T-helper 2 cell treated with Interferon-gamma antibody and Interleukin-4, amounts not matched to agents 100 ng/mL and 5 ng/mL, for 36 hours (primary cell): ENCODE measurements at regions not wholly inside any gene's neighbourhood (a gene's known extent, or its start where the extent isn't known, plus 50 kb on each side); places are given as distances from the start of the nearest gene placed in this dataset.

Source experiments
- intact Hi-C: fragments of 100-400 bp; cut with micrococcal nuclease; formaldehyde crosslinking; loops from one replicate; pipeline ENCODE4 v1.15.1; 2023

GRCh38 chr14:71659159-71659558 lies 273.1 kb upstream of the RGS6 start:
- intact Hi-C loops = loop anchor here (5.0 kb wide), 1 partner anchor 43 kb away; no protein-coding TSS in a partner anchor

GRCh38 chr14:71661441-71661840 lies 270.8 kb upstream of the RGS6 start:
- intact Hi-C loops = no loop called here

- intact Hi-C loops = no loop called here
These were observed 269.9 kb upstream of the RGS6 start for GRCh38 chr14:71662291-71662790.

GRCh38 chr14:71665157-71665556 lies 267.1 kb upstream of the RGS6 start:
- intact Hi-C loops = no loop called here

GRCh38 chr14:71665781-71666180 lies 266.4 kb upstream of the RGS6 start:
- intact Hi-C loops = no loop called here

GRCh38 chr14:71666571-71667145 lies 265.6 kb upstream of the RGS6 start:
- intact Hi-C loops = no loop called here

GRCh38 chr14:71668186-71668912 lies 263.9 kb upstream of the RGS6 start:
- intact Hi-C loops = no loop called here

GRCh38 chr14:71672596-71672995 lies 259.6 kb upstream of the RGS6 start:
- intact Hi-C loops = no loop called here

GRCh38 chr14:71675126-71675899 lies 256.9 kb upstream of the RGS6 start:
- intact Hi-C loops = no loop called here

- intact Hi-C loops = no loop called here
These were observed 256.3 kb upstream of the RGS6 start for GRCh38 chr14:71675900-71676287.

GRCh38 chr14:71680736-71681387 lies 251.4 kb upstream of the RGS6 start:
- intact Hi-C loops = no loop called here

- intact Hi-C loops = no loop called here
These were observed 249.9 kb upstream of the RGS6 start for GRCh38 chr14:71682337-71682736.

- intact Hi-C loops = no loop called here
These were observed 247.9 kb upstream of the RGS6 start for GRCh38 chr14:71684323-71684722.

- intact Hi-C loops = no loop called here
These were observed 245.6 kb upstream of the RGS6 start for GRCh38 chr14:71686677-71687076.

GRCh38 chr14:71687166-71687831 lies 244.9 kb upstream of the RGS6 start:
- intact Hi-C loops = no loop called here

- intact Hi-C loops = no loop called here
These were observed 243.7 kb upstream of the RGS6 start for GRCh38 chr14:71688576-71688975.

- intact Hi-C loops = no loop called here
These were observed 241.8 kb upstream of the RGS6 start for GRCh38 chr14:71690478-71690877.

- intact Hi-C loops = no loop called here
These were observed 239.7 kb upstream of the RGS6 start for GRCh38 chr14:71692496-71692895.

- intact Hi-C loops = no loop called here
These were observed 238.8 kb upstream of the RGS6 start for GRCh38 chr14:71693381-71693780.

- intact Hi-C loops = no loop called here
These were observed 237.4 kb upstream of the RGS6 start for GRCh38 chr14:71694591-71695530.
